HL-60/S4 treated with phorbol 12-myristate 13-acetate at 8.2 ng/mL for 4 days and 3 days (cell line): ENCODE measurements at regions not wholly inside any gene's neighbourhood (a gene's known extent, or its start where the extent isn't known, plus 50 kb on each side); places are given as distances from the start of the nearest gene placed in this dataset.

Experiments
- in situ Hi-C: fragments of 300-500 bp; cut with MboI; formaldehyde crosslinking; loops from 2 replicates; pipeline ENCODE4 v1.15.0; 2022; ENCODE audit warnings: low sequenced_read_pairs

DNA sequence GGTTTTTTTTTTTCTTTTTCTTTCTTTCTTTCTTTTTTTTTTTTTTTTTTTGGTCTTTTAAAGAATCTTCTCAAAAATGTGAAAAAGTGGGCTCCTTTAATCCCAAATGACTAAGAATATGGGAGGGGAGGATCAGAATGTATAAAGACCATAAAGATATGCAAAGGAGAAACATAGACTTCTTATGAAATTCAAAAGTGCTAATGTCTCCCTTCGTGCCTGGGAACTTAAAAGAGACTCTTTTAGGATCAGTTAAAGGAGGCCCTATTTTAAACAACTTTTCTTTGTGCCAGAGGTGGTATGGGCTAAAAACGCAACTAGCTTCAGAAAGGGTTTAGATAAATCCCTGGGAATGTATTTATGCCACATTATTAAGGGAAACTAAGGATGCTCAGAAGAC is 54.2 kb upstream of the KAZN start:
- in situ Hi-C loops: no loop called here

DNA sequence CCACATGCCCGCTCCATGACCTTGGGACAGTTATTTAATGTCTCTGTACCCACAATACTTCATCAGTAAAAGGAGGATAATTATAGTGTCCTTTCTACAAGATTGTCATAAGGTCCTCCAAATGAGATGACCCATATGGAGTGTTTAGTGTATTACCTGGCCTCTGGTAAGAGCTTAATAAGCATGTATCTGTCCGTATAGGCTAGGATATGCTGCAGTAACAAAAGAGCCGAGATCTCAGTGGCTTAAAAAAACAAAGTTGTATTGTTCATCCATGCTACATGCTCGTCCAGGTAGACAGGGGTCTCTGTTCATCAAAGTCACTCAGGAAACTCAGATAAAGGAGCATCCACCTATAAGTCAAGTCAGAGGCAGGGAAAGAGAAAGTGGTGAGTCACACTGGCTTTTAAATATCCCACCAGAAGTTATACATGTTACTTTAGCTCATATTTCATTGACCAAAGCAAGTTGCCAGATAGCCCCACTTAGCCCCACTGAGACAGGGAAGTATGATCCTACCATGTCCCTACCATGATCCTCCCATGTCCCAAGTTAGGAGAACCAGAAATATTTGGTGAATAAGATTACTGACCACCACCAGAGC is 53.0 kb upstream of the KAZN start:
- in situ Hi-C loops: no loop called here

DNA sequence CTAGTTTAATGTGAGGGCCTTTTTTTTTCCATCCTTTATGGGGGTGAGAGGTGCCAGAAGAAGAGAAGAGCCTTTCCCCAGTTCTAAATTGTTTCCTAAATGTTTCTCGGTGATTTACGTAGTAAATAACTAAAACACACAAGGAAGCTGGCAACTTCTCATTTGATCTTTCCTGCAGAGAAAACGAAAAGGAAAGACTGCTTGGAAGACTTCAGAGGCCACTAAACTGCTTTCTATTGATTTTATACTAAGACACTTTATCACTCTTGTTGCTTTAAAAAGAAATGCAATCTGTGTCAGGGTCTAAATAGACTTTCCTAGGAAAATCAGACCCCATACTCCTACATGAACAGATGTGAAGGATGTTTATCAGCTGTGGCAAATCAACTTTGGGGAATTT is 52.1 kb upstream of the KAZN start:
- in situ Hi-C loops: no loop called here
